OCI-LY7 (cell line): ENCODE measurements at regions not wholly inside any gene's neighbourhood (a gene's known extent, or its start where the extent isn't known, plus 50 kb on each side); places are given as distances from the start of the nearest gene placed in this dataset.

Experiments
- CTCF ChIP-seq: fragments of 200-600 bp; sonication (generic); conservative IDR thresholded peaks from 2 replicates; pipeline ENCODE4 v1.5.1; 2014; ENCODE audit warnings: mild to moderate bottlenecking, antibody characterized with exemption, low read length, moderate library complexity, mixed read lengths
- EZH2phosphoT487 ChIP-seq: fragments of 200-600 bp; sonication (generic); IDR thresholded peaks from 2 replicates; pipeline ENCODE4 v1.6.1; 2018; ENCODE audit warnings: low read depth, borderline replicate concordance, mild to moderate bottlenecking, mixed run types, antibody characterized with exemption, low read length, moderate library complexity, mixed read lengths

DNA sequence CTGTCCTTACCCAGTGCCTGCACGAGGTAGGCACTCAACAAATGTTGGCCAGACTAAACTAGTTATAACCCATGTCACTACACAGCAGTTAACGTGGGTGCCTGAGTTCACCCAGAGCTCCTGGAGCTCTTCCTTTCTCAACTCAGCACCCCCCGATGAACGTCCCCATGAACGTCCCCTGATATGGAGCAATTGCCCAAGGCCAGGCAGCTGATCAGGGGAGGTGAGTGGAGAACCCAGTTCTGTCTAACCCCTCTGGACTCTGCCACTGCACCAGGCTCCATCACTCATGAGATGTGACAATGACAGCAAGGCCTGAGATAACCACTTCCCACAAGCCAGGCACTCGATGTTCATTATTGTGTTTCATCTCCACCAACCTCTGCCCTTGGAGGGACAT, 199.0 kb downstream of the BCL11B start:
- no peak for TF ChIP-seq CTCF
- no peak for TF ChIP-seq EZH2phosphoT487
